SK-MEL-5 (cell line): ENCODE measurements at regions not wholly inside any gene's neighbourhood (a gene's known extent, or its start where the extent isn't known, plus 50 kb on each side); places are given as distances from the start of the nearest gene placed in this dataset.
"Not testable (repeated sequence)": the region's sequence is repeated elsewhere in the genome, so short reads cannot be mapped to it uniquely, and the experiment has no call there.

Experiments used
- DNase-seq: peaks from one replicate; pipeline ENCODE4 v3.0.0-alpha.2; 2016; ENCODE audit warnings: low read depth, low spot score
- in situ Hi-C: cut with HindIII; loops from 2 replicates; pipeline ENCODE4 v1.10.0; 2016; ENCODE audit warnings: low sequenced_read_pairs, high pct_unique_total_duplicates, low pct_unique_long_range_greater_than_20kb
- small RNA-seq, 2 experiments: library from RNA; depleted of rRNA; stranded (forward); fragments of <200 nt; gene quantifications; one replicate each; pipeline ENCODE3, GENCODE V24; 2014

GRCh38 chr1:242623119-242623518 lies 98.6 kb upstream of the PLD5 start:
- peak; percentile 44 for DNase-seq
- in situ Hi-C loops, result no loop called here

- no peak for DNase-seq
- in situ Hi-C loops, result no loop called here
Measured at GRCh38 chr1:242613266-242613815, 88.8 kb upstream of the PLD5 start.

- in situ Hi-C loops, result no loop called here
- no peak for DNase-seq
Measured at GRCh38 chr1:242610209-242610608, 85.7 kb upstream of the PLD5 start.

DNA sequence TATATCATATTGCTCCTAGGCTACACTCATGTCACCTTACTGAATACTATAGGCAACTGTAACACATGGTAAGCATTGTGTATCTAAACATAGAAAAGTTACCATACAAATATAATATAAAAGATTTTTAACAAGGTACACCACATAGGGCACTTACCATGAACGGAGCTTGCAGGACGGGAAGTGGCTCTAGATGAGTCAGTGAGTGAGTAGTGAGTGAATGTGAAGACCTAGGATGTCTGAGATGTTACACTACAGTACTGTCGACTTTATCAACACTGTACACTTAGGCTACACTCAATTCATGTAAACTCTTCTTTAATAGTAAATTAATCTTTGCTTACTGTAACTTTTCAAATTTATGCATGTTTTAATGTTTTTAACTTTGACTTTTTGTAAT lies 81.0 kb upstream of the PLD5 start:
- DNase-seq, result no peak
- in situ Hi-C loops, result no loop called here

DNA sequence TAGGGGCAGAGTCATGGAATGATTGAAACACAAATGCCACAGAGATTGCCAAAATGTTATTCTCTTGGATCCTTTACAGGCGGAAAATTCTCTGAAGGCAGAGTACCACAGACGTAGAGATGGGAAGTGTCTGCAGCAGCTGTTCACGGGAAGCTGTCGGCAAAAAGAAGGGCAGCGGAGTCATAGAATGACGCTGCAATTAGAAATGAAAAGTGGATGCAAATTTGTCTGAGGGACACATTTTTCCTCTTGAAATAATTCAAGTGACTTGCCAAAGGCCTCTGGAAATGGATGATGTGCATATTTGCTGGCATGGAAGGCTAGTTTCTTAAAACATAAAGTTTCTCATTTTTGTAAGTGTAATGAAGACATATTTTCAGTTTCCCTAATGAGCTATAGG lies 77.5 kb upstream of the PLD5 start:
- in situ Hi-C loops, result no loop called here
- DNase-seq, result no peak

- in situ Hi-C loops, DNase-seq: not testable (repeated sequence)
Measured at GRCh38 chr1:242593756-242594155, 69.3 kb upstream of the PLD5 start.

- in situ Hi-C loops, result no loop called here
- no peak for DNase-seq
Measured at GRCh38 chr1:242586360-242586680, 61.8 kb upstream of the PLD5 start.

GRCh38 chr1:242585616-242586359 lies 61.3 kb upstream of the PLD5 start:
- in situ Hi-C loops, result no loop called here
- no peak for DNase-seq

- no peak for DNase-seq
- in situ Hi-C loops, result no loop called here
Measured at GRCh38 chr1:242582669-242583068, 58.2 kb upstream of the PLD5 start.

DNA sequence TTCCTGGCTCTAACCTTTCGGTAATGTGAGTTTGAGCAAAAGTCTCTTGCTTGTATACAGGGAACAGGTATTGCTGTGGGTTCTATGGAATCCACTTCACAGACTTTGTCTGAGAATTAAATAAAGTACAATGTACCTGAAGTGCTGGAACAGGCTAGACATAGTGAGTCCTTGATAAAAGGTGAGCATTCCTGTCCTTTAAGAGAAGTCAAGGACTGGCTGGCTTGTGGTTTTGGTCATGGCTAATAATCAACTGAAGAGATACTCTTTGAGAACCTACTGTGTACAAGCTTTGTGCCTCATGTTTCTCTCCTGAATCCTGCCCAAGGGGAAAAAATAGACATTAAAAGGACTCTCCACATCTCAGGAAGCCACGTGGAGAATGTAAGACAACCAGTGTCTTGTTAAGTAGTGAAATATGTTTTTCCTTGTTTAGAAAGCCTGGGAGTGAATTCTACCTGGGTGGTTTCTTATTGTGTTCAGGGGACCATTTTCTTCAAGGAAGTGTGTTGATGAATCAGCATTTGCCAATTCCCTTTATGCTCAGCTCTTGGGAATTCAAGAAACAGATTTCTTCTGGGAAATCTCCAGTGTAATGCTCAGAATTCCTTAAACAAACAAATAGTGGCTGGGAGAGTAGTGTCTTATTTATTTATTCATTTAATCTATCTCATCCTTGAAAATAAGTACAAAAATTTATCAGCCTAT lies 55.2 kb upstream of the PLD5 start:
- no peak for DNase-seq
- in situ Hi-C loops, result no loop called here

Small RNA genes lying in the stretch of these regions (small RNA-seq; reads per million reads assigned to genes)
- 0 reads per million in 2 experiments for gene AL603825.1
